Heart left ventricle (tissue), 13 donors: ENCODE measurements at regions not wholly inside any gene's neighbourhood (a gene's known extent, or its start where the extent isn't known, plus 50 kb on each side); places are given as distances from the start of the nearest gene placed in this dataset.

Source experiments
- POLR2A ChIP-seq, 2 donors: fragments of 450-650 bp; IDR thresholded peaks; one replicate each; pipeline ENCODE4 v1.6.1; 2017; ENCODE audit warnings: antibody characterized with exemption in 2 of 2, mild to moderate bottlenecking in 2 of 2, moderate library complexity in 2 of 2
- TF ChIP-seq, protein P1 (sequence below), 12 donors: fragments of 200-600 bp; sonication (generic) in 4 of 12; IDR thresholded peaks; one replicate each; pipeline versions ENCODE4 v1.5.0 to v1.8.0; 2018 to 2022; ENCODE audit warnings: antibody characterized with exemption in 12 of 12, mild to moderate bottlenecking in 5 of 12
- donor health status: ischemic (EF 13 %, LVEDD 7.1; RV severe dilation, severe dysfunction).
- donor health status: DM: no; HTN: yes; CAD: no.
- donor health status: DM: no; HTN: no; CAD: no.
- donor health status: ischemic (EF 25% LVEDD 6.9; RV normal size, moderate dysfunction).
- donor health status: ischemic (EF 25% LVEDD 5.7; RV mildly dilated, moderate dysfunction).
- donor health status: ischemic (EF 35%, LVEDD 5.7; RV mildly dilated, moderate dysfunction).
- donor health status: nonischemic (EF 11% LVEDD 7.7; RV severe dilation, severe dysfunction).
- donor health status: DM: yes; HTN: yes; CAD: no.
- donor health status: PGD.
- donor health status: ischemic (EF 29% LVEDD 5.4; RV normal size, mild dysfunction).
- donor health status: nonischemic (EF 23%, LVEDD 6.1; RV moderate dilation, normal function).

DNA sequence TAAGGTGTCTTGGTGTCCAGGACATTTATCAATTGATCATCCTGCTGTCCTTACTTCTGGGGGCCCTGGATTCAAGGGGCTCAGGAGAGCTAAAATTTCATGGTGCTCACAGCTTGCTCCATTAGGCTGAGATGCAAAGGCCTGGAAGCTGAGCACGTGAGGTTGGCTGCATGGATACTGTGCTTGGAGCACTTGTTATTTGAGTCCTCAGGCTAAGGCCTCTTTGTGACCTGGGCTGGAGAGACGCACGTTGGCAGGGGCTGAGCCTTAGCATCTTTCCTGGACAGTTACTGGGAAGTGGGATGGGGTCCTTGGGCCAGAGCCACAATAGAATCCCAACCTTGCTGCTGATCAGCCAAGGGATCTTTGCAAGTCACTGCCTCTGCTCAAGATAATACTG lies 151.2 kb upstream of the HS6ST1 start:
- TF ChIP-seq, protein P1, sequence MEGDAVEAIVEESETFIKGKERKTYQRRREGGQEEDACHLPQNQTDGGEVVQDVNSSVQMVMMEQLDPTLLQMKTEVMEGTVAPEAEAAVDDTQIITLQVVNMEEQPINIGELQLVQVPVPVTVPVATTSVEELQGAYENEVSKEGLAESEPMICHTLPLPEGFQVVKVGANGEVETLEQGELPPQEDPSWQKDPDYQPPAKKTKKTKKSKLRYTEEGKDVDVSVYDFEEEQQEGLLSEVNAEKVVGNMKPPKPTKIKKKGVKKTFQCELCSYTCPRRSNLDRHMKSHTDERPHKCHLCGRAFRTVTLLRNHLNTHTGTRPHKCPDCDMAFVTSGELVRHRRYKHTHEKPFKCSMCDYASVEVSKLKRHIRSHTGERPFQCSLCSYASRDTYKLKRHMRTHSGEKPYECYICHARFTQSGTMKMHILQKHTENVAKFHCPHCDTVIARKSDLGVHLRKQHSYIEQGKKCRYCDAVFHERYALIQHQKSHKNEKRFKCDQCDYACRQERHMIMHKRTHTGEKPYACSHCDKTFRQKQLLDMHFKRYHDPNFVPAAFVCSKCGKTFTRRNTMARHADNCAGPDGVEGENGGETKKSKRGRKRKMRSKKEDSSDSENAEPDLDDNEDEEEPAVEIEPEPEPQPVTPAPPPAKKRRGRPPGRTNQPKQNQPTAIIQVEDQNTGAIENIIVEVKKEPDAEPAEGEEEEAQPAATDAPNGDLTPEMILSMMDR (IDR thresholded peaks at IDR 0.05): no peak
- TF ChIP-seq POLR2A (IDR thresholded peaks at IDR 0.05): no peak
